ENCODE measurements at regions not wholly inside any gene's neighbourhood (a gene's known extent, or its start where the extent isn't known, plus 50 kb on each side); places are given as distances from the start of the nearest gene placed in this dataset.
"Not testable (repeated sequence)": the region's sequence is repeated elsewhere in the genome, so short reads cannot be mapped to it uniquely, and the experiment has no call there.

DNA sequence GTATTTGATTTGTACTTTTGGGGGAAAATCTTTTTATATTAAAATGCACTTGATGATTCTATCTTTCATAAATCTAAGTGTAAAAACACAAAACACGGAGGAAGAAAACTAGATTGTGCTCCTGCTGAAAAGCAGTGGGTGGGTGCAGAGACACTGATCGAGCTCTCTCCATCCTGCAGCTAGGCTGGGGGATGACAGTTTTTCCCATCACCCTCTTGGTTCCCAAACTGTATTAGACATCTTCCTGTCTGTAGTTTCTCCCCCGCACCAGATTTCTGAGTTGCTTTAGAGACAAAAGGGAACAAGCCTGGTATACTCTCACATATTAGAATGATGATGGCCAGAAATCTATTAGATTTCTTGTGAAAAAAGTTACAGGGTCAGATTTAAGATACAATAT, 99.6 kb downstream of the FAM114A2 start:
- no peak for DNase-seq

DNA sequence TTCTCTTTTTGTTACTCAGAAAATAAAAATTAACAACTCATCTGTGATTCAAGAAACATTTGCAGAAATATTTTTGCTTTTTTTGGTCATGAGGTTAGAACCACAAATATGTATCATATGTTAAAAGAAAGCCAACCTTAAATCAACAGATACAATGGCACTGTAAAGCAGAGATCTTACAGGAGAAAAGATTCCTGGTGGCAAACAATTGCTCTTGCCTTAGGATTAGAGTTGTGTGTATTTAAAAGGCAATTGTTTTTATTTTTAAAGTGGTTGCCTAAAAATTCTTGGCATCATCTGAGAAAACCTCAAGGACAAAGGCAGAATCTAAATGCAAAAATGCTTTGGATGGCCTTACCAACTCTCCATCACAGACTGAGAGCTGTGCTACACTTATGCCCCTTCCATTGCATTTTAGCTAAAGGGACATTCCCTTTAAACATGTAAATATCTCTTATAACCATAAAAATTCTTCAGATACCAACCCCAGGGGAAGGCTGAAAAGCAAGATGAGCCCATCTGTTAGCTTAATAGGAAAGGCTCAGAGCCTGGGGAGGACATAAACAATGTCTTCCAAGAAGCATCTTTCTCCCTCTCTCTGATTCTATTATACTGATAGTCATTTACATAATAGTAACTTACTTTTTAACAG, 100.4 kb downstream of the FAM114A2 start:
- no peak for DNase-seq

DNA sequence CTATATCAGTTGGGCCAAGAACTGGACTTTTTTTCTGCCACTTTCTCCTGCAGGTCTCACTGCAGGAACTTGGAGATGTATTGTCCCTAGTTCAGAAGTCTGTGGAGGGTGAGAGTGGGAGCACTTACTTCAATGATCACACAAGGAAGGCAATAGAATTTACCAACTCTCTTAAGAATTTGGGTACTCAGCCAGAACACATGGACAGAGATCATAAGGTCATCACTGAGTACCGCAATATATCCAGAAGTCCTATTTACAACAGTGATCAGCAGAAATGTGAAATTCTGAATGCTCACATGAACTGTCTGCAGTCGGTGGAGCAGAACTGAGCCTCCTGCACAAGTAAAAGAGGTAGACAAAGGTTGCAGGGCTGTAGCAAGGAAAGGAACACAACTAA, 101.0 kb downstream of the FAM114A2 start:
- no peak for DNase-seq

DNA sequence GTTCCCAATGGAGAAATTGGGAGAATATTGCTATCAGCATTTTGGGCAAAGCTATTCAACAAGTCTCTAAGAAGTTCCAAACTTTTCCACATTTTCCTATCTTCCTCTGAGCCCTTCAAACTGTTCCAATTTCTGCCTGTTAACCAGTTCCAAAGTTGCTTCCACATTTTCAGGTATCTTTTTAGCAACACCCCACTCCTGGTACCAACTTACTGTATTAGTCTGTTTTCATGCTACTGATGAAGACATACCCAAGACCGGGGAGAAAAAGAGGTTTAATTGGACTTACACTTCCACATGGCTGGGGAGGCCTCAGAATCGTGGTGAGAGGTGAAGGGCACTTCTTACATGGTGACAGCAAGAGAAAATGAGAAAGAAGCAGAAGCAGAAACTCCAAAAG, 103.6 kb downstream of the FAM114A2 start:
- not testable (repeated sequence) for DNase-seq

DNA sequence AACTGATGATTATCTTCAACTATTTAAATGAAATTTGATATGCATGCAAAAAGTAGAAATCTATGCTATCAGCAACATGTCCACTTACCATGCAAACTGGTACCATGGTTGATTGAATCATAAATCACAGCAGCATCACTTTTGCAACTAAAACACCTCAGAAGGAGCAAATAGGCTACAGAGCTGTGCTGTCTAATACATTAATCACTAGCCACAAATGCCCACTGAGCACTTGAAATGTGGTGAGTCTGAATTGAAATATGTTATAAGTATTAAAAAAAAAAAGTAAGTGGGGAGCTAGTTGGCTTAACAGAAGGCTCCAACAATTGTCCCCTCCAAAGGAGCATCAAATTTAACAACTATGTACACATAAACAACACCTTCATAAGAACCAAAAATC, 112.5 kb downstream of the FAM114A2 start:
- DNase-seq: no peak

DNA sequence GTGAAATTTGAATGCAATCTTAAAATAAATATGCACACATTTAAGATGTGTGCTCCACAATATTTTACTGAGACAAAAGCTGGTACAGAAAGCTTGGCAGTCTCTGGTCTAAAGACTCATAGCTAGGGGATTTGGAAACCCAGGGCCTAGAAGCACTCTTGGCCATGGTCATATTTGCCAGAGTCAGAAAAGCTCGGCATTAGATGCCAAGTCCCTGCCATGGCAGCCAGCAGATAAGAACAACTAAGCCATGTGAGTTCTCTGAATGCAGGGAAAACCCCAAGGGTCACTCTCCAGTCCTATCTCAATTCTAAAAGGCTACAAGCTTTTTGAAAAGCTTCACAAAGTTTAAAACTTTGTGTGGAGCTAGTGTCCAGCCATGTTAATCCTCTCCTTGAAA, 119.5 kb downstream of the FAM114A2 start:
- no peak for DNase-seq

DNA sequence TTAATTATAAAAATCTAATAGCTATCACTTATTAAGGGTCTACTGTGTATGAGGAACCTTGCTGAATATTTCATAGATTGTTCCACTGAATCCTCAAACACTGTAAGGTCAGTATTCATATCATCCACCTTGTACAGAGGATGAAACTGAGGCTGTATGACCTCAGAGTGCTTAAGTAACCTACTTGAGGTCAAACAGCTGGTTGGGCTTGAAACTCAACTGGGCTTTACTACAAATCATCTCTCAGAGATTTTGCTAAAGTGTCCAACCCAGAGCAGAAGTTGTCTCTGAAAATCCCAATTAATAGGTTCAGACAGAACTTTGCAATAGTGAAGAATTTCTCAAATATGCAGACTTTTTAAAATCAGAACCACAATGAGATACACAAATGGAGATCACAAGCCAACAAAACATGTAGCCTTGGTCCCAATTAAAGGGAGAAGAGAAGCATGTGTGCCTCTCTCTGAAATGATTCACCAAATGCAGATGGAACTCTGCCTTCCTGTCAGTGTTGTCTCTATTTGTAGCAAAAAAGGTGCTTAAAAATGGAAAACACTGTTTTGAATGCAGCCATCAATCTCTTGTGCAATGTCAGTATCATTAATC, 131.4 kb downstream of the FAM114A2 start:
- DNase-seq: no peak

DNA sequence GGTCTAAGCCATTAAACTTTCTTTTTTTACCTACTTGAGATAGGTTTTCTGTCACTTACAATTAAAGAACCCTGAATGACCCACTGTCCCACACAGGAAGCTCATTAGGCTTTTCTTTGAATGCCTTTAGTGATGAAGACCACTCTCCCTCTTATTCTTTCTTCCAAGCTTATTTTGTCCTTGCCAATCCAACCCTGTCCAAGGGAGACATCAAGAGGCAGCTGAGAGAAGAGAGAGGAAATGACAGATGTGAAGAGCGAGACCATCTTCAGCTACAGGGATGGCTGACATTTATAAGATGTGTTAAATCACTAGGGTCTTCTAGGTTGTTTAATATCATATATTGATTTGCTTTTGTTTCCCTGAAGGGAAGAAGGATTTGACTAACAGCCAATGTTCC, 133.5 kb downstream of the FAM114A2 start:
- no peak for DNase-seq

DNA sequence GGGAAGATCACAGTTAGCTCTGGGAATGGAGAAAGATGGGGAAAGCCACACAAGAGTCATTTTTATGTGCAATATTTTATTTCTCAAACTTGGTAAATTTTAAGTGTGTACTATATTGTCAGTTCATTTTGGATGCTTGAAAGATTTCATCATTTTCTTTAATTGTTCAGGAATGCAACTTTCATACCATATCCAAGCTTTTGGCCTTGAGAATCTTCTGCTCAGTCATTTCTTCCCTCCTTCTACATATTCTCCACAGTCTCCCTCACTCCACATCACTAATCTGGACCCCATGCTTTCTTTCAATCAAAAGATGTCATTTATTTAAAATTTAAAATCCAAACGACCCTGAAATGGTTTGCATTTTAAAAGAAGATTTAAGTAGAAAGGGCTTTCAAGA, 135.4 kb downstream of the FAM114A2 start:
- DNase-seq: no peak

DNA sequence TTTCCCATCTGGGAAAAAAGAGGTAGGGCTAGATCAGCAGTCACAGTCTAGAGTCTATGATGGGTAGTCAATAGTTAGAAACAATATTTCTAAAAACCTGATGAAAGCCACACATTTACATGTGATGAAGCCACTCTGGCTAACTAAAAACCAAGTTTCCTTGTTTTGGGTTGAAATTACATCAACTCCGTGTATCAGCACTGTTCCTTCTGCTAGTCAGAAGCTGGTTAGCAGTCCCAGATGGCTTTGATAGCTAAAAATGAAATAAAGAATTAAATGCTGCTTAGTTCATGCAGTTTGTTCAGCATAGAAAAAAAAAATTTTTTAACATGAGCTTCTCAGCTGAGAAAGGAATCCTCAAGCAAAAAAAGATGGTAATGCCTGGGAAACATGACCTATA, 136.7 kb downstream of the FAM114A2 start:
- no peak for DNase-seq

DNA sequence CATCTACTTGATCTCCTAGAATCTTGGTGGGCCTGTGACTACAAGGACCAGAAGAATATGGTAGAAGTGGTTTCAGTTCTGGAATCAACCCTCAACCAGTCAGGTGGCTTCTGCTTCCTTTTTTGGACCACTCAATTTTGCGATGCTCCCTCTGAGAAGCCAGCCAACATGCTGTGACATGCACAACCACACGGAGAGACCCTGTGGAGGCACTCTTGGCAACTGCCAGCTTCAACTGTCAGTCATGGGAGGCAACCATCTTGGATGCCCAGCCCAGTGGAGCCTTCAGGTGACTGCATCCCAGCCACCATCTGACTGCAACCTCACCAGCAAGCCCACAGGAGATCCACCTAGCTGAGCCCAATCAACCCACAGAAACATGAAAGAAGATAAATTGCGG, 137.3 kb downstream of the FAM114A2 start:
- no peak for DNase-seq

DNA sequence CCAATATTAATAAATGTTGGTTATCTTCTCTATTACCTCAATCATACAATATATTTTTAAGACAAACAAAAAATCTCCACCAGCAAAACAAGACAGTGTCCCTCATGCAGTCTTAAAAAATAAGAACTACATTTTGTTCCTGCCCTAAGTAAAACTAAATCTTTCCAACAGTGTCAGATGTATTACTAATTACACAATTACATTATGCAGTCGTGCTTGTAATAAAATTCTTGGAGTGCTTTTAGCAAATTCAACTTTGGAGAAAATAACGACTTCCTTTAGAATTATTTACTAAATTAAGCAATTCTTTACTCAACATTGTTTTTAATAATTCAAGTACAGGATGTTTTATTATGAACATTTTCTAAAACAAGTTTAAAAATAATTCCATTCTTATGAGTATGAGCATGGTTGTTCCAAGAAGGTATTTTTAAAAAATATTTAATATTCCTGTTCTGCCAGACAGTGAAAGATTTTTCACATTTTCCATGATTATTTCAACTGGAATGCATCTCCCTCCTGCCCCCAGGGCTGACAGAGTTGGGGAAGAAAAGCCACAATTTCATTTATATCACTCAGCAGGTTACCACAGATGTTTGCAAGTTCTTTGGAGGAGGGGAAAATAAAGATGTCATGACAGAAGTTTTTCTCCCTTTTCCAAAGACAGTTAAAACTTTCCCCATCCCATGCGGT, 137.9 kb downstream of the FAM114A2 start:
- DNase-seq: peak; percentile 49

DNA sequence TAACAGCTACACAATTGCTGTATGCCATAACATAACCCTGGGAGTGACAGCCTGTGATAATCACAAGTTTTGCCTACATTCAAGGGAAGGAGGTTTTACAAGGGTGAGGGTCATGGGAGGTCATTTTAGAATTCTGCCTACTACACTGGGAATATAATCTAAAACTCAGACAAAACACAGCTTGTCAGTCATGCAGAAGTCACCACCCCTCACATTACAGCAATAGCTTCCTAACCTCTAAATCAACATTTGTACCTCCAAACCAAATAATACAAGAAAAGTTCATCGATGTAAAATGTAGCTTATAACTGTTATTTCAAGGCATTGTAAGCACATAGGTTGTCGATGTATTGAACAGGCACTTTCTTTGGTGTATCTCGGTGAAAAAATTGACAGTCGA, 139.0 kb downstream of the FAM114A2 start:
- no peak for DNase-seq

DNA sequence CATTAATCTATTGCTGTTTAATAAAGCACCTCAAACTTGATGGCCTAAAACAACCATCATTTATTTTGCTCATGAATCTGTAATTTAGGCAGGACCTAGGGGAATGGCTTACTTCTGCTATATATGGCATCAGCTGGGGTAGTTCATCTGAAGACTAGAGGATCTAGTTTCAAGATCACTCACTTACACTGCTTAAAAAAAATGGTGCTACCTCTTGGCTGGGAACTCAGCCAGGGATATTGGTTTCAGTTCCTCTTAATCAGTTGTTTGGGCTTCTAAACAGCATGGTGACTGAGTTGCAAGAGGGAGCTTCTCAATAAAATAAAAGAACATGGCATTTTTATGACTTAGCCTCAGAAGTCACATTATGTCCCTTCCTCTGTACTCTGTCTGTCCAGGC, 142.0 kb downstream of the FAM114A2 start:
- DNase-seq: peak; percentile 21

DNA sequence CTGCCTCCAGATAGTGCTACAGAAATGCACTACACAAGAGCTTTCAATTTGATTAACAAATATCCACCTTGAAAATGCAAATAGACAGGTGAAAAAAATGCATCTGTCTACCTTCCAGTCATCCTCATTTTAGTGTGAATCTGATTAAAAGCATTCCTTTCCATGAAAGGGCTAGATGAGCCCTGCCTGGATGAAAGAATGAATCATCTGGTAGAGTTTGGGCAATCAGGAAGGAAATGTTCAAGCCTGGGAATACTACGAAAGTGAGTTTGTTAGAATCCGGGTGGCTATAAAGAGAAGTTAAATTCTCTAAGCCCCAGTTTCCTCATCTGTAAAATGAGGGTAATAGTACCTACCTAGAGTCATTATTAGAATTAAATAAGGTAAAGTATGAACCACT, 142.6 kb downstream of the FAM114A2 start:
- DNase-seq: no peak

DNA sequence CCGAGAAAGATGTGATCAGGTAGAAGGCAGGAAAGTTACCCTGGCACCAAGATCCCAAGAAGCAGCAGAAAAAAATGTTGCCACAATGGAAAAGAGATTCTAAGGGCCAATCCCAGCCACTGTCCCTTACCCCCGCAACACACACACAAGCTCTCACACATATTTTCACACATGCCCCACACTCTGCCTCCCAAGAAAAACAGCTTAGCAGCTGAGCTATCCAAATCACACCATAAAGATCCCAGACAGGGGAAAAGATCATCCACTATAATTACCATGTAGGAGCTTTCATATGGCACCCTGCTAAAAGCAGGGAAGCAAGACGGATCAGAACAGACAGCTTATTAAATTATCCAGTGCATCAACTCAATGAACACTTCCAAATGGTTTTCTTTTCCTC, 143.4 kb downstream of the FAM114A2 start:
- DNase-seq: no peak

DNA sequence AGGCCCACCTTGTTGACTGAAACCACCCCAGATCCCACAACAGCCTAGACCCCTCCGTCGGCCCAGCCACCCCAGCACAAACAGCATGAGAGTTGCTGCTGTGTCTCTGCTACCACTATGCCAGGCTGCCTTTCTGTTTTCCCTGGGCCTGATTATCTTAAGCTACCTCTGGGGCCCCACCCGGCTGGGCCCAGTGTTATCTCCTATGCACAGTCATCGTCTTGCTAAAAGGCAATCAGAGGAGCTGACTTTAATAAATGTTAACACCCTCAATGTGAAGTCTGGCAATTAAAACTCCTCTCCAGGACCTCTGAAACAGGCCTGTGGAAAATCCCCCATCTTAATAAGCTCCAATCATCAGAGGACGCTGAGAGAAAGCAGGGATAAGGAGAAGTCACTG, 144.9 kb downstream of the FAM114A2 start:
- no peak for DNase-seq

DNA sequence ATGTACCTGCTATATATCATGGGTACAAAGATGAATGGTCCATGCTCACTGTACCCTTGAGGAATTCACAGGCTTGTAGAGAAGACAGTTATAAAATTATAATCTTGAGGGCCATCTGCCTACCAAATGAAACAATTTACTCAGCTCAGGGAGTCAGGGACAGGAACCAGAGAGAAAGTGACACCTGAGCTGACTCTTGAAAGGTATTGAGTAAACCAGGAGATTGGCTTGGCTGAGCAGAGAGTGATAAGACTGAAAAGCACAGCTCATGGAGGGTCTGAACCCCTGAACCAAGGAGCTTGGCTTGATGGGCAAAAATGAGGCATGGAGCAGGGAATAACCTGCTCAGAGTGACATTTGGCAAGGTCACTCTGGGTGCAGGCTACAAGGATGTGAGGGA, 147.3 kb downstream of the FAM114A2 start:
- no peak for DNase-seq

DNA sequence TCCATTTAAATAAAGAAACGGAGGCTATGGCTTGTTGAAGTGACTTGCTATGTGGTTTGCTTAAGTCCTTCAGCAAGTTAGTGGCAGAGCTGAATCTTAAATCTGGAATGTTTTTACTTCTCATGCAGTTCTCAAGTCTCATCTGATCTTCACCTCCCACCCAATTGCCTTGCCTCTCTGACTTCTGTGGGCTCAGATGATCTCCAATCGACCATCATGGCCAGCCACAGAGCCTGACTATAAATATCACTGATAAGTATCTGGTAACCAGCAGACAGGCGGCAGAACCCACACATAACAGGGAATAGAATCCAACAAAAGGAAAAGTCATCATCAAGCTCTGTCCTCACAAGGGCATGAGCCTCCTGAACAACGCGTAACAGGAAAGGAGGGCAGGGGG, 149.9 kb downstream of the FAM114A2 start:
- no peak for DNase-seq

DNA sequence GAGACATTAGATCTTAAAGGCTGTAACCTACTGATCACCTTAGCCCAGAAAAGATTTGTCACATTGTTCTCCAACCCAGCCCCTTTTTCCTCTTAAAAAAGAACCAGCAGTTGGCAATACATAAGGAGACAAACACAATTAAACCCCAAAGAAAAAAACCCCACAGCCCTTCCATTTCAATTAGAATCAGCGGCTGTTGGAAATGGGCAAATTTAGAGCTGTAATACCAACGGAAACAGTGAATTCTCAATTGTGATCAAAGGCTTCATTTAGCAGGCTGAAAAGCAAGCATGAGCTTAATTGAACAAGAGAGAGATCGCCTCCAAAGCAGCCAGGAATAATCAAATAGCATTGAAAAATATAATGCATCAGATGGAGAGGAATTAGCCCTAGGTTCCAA, 153.6 kb downstream of the FAM114A2 start:
- no peak for DNase-seq

DNA sequence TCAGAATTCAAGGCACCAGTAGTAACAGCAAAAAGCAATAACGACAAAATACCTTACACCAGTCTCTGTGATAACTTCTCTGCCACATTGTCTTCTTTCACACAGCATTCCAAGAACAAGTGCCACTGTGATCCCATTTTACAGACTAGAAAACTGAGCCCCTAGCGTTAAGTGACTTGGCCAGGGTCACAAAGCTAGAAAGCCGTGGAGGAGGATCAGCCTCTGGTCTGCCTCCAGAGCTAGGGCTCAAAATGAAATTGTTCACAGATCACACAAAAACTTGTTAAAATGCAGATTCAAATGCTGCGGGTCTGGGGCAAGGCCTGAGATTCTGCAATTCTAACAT, 154.1 kb downstream of the FAM114A2 start:
- no peak for DNase-seq

DNA sequence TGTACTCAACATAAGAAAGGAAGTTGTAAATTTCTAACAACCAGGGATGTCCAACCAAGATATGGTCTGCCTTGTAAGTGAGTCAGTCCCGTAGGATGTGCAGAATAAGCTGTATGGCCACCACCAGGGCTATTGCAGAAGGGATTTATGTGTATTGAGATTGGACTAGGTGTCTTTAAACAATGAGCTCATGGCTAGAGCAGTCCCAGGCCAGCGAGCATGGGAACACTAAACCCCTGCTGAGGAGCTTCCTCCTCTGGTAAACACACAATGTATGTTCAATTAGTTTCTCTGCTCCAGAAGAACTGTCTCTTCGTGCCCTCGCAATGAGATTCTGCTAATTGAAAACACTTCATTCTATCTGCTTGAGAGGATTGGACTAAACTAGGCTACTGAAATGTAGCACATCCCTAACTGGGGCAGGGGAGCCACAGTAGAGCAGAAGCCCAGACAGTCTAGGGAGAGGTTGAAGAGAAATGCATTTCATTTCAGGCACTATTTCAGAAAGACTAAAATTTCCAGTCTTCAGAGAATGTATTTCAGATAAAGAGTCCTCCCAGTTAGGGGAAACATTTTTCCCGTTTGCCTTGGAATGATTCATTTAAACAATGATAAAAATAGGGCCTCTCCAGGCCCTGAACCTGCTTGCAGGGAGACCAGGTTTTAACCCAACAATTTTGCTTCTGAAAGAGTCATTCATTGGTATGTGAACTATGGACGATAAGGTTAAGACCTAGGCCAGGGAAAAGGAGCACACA, 154.7 kb downstream of the FAM114A2 start:
- no peak for DNase-seq

DNA sequence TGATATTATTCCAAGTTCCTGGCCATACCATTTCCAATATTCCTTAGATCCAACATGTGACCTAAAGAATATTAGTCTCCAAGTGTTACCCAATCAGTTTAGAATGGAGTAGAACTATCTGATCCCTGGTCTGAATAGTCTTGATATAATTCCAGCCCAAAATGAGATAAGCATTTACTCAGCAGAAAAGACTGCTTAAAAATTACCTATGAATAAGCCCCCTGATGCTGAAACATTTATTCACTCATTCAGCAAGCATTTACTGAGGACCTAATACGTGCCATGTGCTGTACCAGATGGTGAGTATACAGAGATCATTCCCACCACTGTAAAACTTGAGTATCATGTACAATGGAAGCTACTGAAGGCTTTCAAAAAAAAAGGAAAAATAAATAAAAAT, 157.0 kb downstream of the FAM114A2 start:
- DNase-seq: no peak

DNA sequence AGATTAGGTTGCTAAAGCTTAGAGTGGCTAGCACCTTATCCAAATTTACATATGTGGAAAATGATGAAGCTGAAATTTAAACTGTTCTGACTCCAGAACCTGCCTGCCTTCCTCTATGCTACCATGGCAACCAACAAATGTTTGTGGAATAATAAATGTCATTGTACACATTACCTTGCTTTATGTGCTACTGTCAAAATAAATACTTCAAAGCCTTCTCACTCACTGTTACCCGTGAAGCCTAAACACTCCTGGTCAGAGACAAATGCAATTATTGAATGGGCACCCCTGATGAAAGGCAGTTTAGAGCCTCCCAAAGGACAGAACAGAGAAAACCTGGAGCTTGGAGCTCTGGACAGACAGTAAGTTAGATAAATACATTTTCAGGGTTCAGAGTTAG, 158.6 kb downstream of the FAM114A2 start:
- no peak for DNase-seq
